Right lobe of liver (tissue), 4 donors: ENCODE measurements at regions not wholly inside any gene's neighbourhood (a gene's known extent, or its start where the extent isn't known, plus 50 kb on each side); places are given as distances from the start of the nearest gene placed in this dataset.

Experiments
- CTCF ChIP-seq, 4 donors: fragments of 200-600 bp in 3 of 4; fragments of 450-650 bp in 1 of 4; IDR thresholded peaks; one replicate each; pipeline versions ENCODE4 v1.5.1 to v1.8.0; 2016 to 2022; ENCODE audit warnings: antibody characterized with exemption in 4 of 4, mild to moderate bottlenecking in 2 of 4
- POLR2A ChIP-seq: fragments of 450-650 bp; IDR thresholded peaks from one replicate; pipeline ENCODE4 v1.6.1; 2017; ENCODE audit warnings: antibody characterized with exemption, mild to moderate bottlenecking
- donor health status: DM: no; HTN: no; CAD: no.
- donor health status: DM: no; HTN: no; CAD: no.
- donor health status: DM: no; HTN: yes; CAD: no.

GRCh38 chrX:43510209-43510608 is 145.9 kb upstream of the MAOA start:
- TF ChIP-seq CTCF (IDR thresholded peaks at IDR 0.05) (no peak), POLR2A (no peak)
